H1 (cell line): ENCODE measurements at regions not wholly inside any gene's neighbourhood (a gene's known extent, or its start where the extent isn't known, plus 50 kb on each side); places are given as distances from the start of the nearest gene placed in this dataset.

Experiments used
- CHD1 ChIP-seq: IDR thresholded peaks from 2 replicates; pipeline ENCODE4 v1.6.1; 2012; ENCODE audit warnings: low read depth, low read length, improper control_type of control experiment
- CTCF ChIP-seq, 3 experiments: IDR thresholded peaks; 1 replicate in 2 of 3; 2 replicates in 1 of 3; pipeline versions ENCODE4 v1.5.1 to v1.6.1; 2011; ENCODE audit warnings: low read length in 3 of 3, mild to moderate bottlenecking in 3 of 3, inconsistent platforms in 2 of 3, low read depth in 1 of 3, moderate library complexity in 1 of 3; ENCODE audit not compliant: insufficient read depth in 1 of 3; ENCODE audit errors: control extremely low read depth in 1 of 3
- EGR1 ChIP-seq: IDR thresholded peaks from 2 replicates; pipeline ENCODE4 v1.6.1; 2011; ENCODE audit warnings: low read depth, low read length, borderline replicate concordance
- EZH2 ChIP-seq: fragments of 200-600 bp; sonication (generic); IDR thresholded peaks from 2 replicates; pipeline ENCODE4 v1.7.1; 2012; ENCODE audit warnings: low read depth, mild to moderate bottlenecking, moderate library complexity, low read length, inconsistent platforms; ENCODE audit not compliant: severe bottlenecking
- MAX ChIP-seq: IDR thresholded peaks from 2 replicates; pipeline ENCODE4 v1.6.1; 2012; ENCODE audit warnings: inconsistent platforms
- POLR2A ChIP-seq, 2 experiments: IDR thresholded peaks; 1 replicate in 1 of 2; 2 replicates in 1 of 2; pipeline ENCODE4 v1.6.1; 2011; ENCODE audit warnings: low read depth in 2 of 2, low read length in 2 of 2, mild to moderate bottlenecking in 2 of 2; ENCODE audit errors: control extremely low read depth in 1 of 2
- TAF1 ChIP-seq: IDR thresholded peaks from 2 replicates; pipeline ENCODE4 v1.6.1; 2011; ENCODE audit warnings: mild to moderate bottlenecking, low read depth, low read length

GRCh38 chr3:14652-15051, 181.9 kb upstream of the CHL1 start:
- no peak for TF ChIP-seq MAX
- no peak for TF ChIP-seq EGR1
- no peak for TF ChIP-seq CTCF (IDR thresholded peaks at IDR 0.05; ENCODE audit: control extremely low read depth in 1 of 3, insufficient read depth in 1 of 3, low read depth in 1 of 3, low read length in 3 of 3)
- no peak for TF ChIP-seq TAF1
- no peak for TF ChIP-seq CHD1
- TF ChIP-seq EZH2 = no peak
- TF ChIP-seq POLR2A (IDR thresholded peaks at IDR 0.05; ENCODE audit: control extremely low read depth in 1 of 2, low read depth in 2 of 2, low read length in 2 of 2) = no peak
